Coronary artery (tissue), 2 donors: ENCODE measurements at regions not wholly inside any gene's neighbourhood (a gene's known extent, or its start where the extent isn't known, plus 50 kb on each side); places are given as distances from the start of the nearest gene placed in this dataset.
"Not testable (repeated sequence)": the region's sequence is repeated elsewhere in the genome, so short reads cannot be mapped to it uniquely, and the experiment has no call there.

Experiments
- DNase-seq: peaks from one replicate; pipeline ENCODE4 v3.0.0-alpha.2; 2017; ENCODE audit warnings: low spot score
- H3K27ac ChIP-seq, 2 donors: fragments of 200-600 bp; sonication (generic); one replicate each; pipeline ENCODE4 v1.5.1; 2016 to 2019
- H3K4me3 ChIP-seq: fragments of 200-600 bp; sonication (generic); 2 replicates; pipeline ENCODE4 v1.5.1; 2016; ENCODE audit warnings: mild to moderate bottlenecking, moderate library complexity
- TF ChIP-seq, protein P1 (sequence below): fragments of 200-600 bp; sonication (generic); IDR thresholded peaks from one replicate; pipeline ENCODE4 v1.5.1; 2019; ENCODE audit warnings: antibody characterized with exemption

DNA sequence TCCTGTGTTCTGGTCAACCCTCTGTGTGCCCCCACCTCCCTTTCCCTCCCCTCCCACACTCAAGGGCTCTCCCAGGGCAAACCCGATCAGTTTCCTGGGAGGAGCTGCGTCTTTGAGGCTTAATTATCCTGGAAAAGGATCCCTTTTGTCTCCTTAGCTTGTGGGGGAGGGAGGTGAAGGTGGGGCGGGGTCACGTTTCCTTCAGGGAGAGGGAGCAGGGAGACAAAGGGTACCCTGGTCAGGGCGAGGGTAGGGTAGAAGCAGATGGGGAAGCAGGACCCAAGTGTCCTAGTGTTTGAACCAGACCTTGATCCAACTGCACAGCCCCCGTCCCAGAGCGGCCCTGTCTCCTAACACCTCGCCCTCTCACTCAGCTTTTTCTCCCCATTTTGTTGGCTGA, 90.1 kb downstream of the HIF1AN start:
- H3K4me3 ChIP-seq, result no peak overlapping the region
- H3K27ac ChIP-seq, result no peak overlapping the region
- peak; percentile 64 for DNase-seq
- TF ChIP-seq, protein P1, sequence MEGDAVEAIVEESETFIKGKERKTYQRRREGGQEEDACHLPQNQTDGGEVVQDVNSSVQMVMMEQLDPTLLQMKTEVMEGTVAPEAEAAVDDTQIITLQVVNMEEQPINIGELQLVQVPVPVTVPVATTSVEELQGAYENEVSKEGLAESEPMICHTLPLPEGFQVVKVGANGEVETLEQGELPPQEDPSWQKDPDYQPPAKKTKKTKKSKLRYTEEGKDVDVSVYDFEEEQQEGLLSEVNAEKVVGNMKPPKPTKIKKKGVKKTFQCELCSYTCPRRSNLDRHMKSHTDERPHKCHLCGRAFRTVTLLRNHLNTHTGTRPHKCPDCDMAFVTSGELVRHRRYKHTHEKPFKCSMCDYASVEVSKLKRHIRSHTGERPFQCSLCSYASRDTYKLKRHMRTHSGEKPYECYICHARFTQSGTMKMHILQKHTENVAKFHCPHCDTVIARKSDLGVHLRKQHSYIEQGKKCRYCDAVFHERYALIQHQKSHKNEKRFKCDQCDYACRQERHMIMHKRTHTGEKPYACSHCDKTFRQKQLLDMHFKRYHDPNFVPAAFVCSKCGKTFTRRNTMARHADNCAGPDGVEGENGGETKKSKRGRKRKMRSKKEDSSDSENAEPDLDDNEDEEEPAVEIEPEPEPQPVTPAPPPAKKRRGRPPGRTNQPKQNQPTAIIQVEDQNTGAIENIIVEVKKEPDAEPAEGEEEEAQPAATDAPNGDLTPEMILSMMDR, result no peak

DNA sequence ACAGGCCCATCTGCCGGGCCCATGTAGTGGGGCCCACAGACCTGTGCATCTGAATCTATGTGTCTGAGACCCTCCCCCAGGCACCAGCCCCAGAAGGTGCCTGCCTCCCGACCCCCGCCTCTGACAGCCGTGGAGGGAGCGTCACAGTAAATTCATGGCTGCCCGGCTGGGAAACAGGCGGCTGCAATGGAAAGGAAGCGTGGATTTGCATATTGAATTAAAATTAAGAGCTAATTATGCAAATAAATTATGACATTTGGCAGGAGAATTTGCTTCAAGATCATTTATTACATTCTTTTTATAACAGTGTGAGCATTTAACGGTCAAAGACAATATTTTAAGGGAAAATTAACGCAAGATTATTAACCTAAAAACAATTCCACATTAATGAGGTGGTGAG, 92.3 kb downstream of the HIF1AN start:
- DNase-seq, result no peak
- Histone ChIP-seq H3K4me3 (no peak overlapping the region), H3K27ac (no peak overlapping the region)
- TF ChIP-seq, protein P1, result no peak

DNA sequence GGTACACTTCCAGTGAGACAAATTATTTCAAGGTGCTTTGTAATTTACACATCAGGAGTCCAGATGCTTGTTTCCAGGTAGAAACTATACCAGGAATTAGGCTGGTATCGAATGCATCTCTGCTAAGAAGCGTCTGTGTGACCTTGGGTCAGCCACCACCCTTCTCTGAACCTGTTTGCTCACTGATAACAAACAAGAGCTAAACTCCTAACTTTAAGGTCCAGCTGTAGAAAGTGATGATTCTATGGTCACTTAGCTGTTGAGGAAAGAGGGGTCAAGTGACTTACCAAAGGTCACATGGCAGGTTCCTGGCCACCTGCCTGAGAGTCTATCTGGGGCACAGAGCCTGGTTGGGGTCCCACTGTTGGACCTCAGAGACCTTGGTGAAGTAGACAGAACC, 95.4 kb downstream of the HIF1AN start:
- H3K27ac ChIP-seq, result no peak overlapping the region
- TF ChIP-seq, protein P1, result no peak
- DNase-seq, result no peak
- no peak overlapping the region for H3K4me3 ChIP-seq

DNA sequence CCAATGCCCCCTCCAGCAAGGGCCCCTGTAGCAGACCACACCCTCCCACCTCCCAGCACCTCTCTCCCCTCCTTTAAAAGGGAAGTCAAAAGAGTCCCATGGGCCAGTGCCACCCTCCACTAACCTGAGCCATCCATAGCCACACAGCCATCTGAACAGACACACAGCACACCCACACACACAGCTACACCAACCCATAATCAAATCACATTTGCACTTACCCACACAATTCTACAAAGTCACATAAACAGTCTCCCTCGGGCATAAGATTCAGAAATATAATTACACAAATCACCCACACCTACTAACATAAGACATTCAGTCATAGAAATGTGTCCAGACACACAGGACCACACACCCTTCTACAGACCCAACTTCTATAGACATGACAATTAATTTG, 96.3 kb downstream of the HIF1AN start:
- TF ChIP-seq, protein P1, result no peak
- Histone ChIP-seq H3K27ac (no peak overlapping the region), H3K4me3 (no peak overlapping the region)
- no peak for DNase-seq

DNA sequence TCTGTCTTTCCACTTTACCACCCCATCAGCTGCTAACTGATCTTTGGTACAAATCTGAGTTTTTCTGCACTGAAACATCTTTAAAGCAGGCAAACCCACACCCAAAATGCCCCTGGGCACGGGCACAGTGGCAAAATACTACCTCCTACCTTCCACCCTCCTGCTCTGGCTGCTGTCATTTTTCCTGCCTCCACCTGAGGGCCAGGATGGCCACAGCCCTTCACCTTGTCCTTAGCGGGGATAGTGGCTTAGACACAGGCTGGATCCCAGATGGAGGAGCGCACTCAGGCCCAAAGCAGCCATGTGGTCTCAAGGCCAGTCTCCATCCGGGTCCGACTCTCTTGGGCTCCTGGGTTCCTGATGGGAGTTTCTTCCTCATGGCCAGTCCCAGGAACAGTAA, 98.3 kb downstream of the HIF1AN start:
- TF ChIP-seq, protein P1, result no peak
- H3K27ac ChIP-seq, result no peak overlapping the region
- no peak overlapping the region for H3K4me3 ChIP-seq
- DNase-seq, result no peak

DNA sequence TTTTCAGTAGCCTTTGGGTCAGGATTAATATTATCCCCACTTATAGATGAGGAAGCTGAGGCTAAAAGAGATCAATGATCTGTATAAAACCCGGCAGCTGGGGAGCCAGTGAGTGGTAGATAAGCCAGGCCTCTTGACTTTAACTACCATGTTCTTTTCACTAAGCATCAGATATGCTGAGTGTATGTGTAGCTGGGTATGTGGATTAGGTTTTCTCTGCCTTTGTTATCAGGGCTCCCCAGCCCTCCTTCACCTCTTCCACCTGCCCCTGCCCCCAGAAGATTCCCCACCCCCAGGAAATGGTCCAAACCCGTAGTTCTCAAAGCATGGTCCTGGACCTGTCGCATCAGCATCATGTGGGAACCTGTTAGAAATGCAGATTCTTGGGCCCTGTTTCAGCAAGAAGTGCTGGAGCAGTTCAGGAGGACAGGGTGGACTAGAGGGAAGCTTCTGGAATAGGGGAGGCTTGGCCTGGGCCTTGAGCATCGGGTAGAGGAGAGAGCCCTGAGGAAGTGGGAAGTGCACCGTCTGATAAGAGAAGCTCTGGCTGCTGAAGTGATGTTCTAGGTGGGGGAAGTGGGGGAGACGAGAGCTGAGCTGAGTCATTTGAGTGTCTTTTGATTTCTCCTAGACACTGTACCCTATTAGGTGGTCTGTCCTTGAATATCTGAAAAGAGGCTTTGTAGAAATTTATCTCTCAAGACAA, 101.3 kb downstream of the HIF1AN start:
- H3K4me3 ChIP-seq, result no peak overlapping the region
- no peak overlapping the region for H3K27ac ChIP-seq
- TF ChIP-seq, protein P1, result no peak
- DNase-seq, result no peak

DNA sequence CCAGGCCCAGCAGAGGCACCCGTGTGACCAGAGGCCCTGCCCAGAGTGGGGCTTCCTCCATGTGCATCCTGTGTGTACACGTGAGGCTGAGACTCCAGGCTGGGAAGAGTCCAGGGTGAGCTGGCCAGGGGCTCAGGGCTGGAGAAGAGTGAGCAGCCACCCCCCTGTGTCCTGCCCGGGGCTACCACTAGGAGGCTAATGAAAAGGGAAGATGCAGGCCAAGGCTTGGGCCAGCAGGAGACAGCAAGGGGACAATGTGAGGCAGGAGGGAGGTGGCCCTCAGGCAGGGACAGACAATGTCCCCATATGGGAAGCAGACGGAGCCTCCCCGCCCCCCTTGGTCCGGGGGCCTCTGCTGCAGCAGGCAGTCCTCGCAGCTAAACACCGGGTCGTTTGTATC, 102.0 kb downstream of the HIF1AN start:
- TF ChIP-seq, protein P1, result no peak
- Histone ChIP-seq H3K4me3 (no peak overlapping the region), H3K27ac (no peak overlapping the region)
- DNase-seq, result no peak

DNA sequence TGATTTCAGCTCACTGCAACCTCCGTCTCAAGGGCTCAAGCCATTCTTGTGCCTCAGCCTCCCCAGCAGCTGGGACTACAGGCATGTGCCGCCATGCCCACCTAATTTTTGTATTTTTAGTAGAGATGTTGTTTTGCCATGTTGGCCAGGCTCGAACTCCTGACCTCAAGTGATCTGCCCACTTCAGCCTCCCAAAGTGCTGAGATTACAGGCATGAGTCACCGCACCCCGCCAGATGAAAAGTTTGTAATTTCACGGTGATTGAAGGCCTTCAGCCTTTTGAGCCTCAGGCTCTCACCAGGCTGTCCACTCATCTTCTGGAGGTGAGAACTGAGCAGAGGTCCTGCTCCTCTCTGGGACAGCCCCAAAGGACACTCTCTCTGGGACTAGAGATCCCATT, 103.2 kb downstream of the HIF1AN start:
- not testable (repeated sequence) for DNase-seq

More for the DNA sequence above, 103.2 kb downstream of the HIF1AN start:
- not testable (repeated sequence) for H3K4me3 ChIP-seq, H3K27ac ChIP-seq
